ENCODE measurements at regions not wholly inside any gene's neighbourhood (a gene's known extent, or its start where the extent isn't known, plus 50 kb on each side); places are given as distances from the start of the nearest gene placed in this dataset.

DNA sequence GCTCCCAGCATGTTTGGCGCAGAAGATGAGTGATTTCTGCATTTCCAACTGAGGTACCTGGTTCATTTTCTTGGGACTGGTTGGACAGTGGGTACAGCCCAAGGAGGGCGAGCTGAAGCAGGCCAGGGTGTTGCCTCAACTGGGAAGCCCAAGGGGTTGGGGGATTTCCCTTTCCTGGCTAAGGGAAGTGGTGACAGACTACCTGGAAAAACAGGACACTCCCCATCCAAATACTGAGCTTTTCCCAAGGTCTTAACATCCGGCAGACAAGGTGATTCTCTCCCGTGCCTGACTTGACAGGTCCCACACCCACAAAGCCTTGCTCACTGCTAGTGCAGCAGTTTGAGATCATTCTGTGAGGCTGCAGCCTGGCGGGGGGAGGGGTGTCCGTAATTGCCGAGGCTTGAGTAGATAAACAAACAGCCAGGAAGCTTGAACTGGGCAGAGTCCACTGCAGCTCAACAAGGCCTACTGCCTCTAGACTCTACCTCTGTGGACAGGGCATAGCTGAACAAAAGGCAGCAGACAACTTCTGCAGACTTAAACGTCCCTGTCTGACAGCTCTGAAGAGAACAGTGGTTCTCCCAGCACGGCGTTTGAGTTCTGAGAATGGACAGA is 307.7 kb upstream of the ARSJ start:
- H3K4me3 ChIP-seq: no peak overlapping the region
- intact Hi-C loops (cut with DNase I; ENCODE audit: low total_unique reads): no loop called here
- H3K4me1 ChIP-seq: no peaks in the 10 kb centered on the region
- TF ChIP-seq, protein P1, sequence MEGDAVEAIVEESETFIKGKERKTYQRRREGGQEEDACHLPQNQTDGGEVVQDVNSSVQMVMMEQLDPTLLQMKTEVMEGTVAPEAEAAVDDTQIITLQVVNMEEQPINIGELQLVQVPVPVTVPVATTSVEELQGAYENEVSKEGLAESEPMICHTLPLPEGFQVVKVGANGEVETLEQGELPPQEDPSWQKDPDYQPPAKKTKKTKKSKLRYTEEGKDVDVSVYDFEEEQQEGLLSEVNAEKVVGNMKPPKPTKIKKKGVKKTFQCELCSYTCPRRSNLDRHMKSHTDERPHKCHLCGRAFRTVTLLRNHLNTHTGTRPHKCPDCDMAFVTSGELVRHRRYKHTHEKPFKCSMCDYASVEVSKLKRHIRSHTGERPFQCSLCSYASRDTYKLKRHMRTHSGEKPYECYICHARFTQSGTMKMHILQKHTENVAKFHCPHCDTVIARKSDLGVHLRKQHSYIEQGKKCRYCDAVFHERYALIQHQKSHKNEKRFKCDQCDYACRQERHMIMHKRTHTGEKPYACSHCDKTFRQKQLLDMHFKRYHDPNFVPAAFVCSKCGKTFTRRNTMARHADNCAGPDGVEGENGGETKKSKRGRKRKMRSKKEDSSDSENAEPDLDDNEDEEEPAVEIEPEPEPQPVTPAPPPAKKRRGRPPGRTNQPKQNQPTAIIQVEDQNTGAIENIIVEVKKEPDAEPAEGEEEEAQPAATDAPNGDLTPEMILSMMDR (IDR thresholded peaks at IDR 0.05 in 4 of 5, conservative IDR thresholded peaks at IDR 0.05 in 1 of 5): no peak
- TF ChIP-seq POLR2A (IDR thresholded peaks at IDR 0.05): no peak
- no peaks in the 10 kb centered on the region for H3K9me3 ChIP-seq
- in situ Hi-C loops (cut with MboI; ENCODE audit: low sequenced_read_pairs in 4 of 4): no loop called here
- no peaks in the 10 kb centered on the region for H3K27me3 ChIP-seq
- ATAC-seq (no peak), DNase-seq (no peak)
- no peak overlapping the region for H3K27ac ChIP-seq
- no peaks in the 10 kb centered on the region for H3K36me3 ChIP-seq

DNA sequence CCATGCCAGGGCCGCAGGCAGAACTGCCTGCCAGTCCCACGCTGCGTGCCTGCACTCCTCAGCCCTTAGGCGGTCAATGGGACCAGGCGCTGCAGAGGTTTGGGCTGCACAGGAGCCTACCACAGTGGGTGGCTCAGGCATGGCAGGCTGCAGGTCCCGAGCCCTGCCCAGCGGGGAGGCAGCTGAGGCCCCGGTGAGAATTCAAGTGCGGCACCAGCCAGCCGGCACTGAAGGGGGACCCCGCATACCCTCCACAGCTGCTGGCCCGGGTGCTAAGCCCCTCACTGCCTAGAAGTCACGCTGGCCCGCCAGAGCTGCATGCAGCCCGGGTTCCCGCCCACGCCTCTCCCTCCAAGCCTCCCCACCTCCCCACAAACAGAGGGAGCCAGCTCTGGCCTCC is 302.5 kb upstream of the UGT8 start:
- Histone ChIP-seq H3K27me3 (no peaks in the 10 kb centered on the region), H3K27ac (no peak overlapping the region), H3K4me1 (no peaks in the 10 kb centered on the region), H3K36me3 (no peaks in the 10 kb centered on the region), H3K4me3 (no peak overlapping the region), H3K9me3 (no peaks in the 10 kb centered on the region)
- TF ChIP-seq, protein P1 (IDR thresholded peaks at IDR 0.05 in 4 of 5, conservative IDR thresholded peaks at IDR 0.05 in 1 of 5): no peak
- no peak for TF ChIP-seq POLR2A (IDR thresholded peaks at IDR 0.05)
- in situ Hi-C loops (cut with MboI; ENCODE audit: low sequenced_read_pairs in 4 of 4): no loop called here
- intact Hi-C loops (cut with DNase I; ENCODE audit: low total_unique reads): no loop called here
- DNase-seq (no peak), ATAC-seq (no peak)

DNA sequence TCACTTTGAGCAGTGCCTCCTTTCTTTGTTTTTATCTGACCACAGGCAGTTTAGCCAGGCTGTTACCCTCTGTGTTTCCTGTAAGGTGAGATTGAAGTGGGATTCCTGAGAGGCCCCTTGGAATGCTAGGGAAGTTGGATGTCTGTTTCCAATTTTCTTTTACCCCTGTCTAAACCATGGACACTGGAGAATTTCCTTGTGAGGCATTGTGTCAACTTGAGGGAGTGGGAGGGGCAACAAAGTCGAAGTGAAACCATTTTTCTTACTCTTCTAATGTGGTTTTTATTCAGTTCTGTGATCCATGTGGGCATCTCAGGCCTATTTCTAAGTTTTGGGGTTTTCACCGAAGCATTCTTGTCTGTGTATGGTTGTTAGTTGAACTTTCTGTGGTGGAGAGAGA is 296.1 kb upstream of the UGT8 start:
- in situ Hi-C loops (cut with MboI; ENCODE audit: low sequenced_read_pairs in 4 of 4): no loop called here
- no peak for TF ChIP-seq POLR2A (IDR thresholded peaks at IDR 0.05)
- TF ChIP-seq, protein P1 (IDR thresholded peaks at IDR 0.05 in 4 of 5, conservative IDR thresholded peaks at IDR 0.05 in 1 of 5): no peak
- no peak for ATAC-seq

DNA sequence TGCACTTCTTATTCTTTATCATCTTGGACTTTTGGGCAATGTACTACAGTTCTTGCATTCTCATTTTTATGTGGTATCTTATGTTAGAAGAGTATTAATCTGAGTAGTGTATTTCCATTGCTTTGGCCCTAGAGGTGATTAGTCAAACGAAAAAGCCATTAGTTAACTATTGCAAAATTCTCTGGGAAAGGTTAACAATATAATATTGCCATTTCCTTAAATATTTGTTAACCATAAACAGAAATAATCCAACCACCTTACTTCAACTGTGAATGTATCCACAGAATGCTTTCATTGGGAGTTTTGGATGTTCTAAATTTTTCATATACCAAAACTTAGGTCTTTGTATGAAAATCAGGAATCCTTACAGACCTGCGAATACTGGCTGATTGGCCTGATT is 294.6 kb upstream of the UGT8 start:
- DNase-seq: no peak
- intact Hi-C loops (cut with DNase I; ENCODE audit: low total_unique reads): no loop called here
- H3K27ac ChIP-seq: no peak overlapping the region
- no peaks in the 10 kb centered on the region for H3K36me3 ChIP-seq
- H3K27me3 ChIP-seq: no peaks in the 10 kb centered on the region
- H3K4me1 ChIP-seq: no peaks in the 10 kb centered on the region
- ATAC-seq: no peak
- no peak overlapping the region for H3K4me3 ChIP-seq
- in situ Hi-C loops (cut with MboI; ENCODE audit: low sequenced_read_pairs in 4 of 4): no loop called here
- TF ChIP-seq POLR2A (IDR thresholded peaks at IDR 0.05): no peak
- H3K9me3 ChIP-seq: no peaks in the 10 kb centered on the region

More for the DNA sequence above, 296.1 kb upstream of the UGT8 start:
- H3K4me1 ChIP-seq: no peaks in the 10 kb centered on the region
- DNase-seq: no peak
- no peak overlapping the region for H3K27ac ChIP-seq
- intact Hi-C loops (cut with DNase I; ENCODE audit: low total_unique reads): no loop called here
- H3K4me3 ChIP-seq: no peak overlapping the region
- no peaks in the 10 kb centered on the region for H3K9me3 ChIP-seq
- H3K27me3 ChIP-seq: no peaks in the 10 kb centered on the region
- H3K36me3 ChIP-seq: no peaks in the 10 kb centered on the region

DNA sequence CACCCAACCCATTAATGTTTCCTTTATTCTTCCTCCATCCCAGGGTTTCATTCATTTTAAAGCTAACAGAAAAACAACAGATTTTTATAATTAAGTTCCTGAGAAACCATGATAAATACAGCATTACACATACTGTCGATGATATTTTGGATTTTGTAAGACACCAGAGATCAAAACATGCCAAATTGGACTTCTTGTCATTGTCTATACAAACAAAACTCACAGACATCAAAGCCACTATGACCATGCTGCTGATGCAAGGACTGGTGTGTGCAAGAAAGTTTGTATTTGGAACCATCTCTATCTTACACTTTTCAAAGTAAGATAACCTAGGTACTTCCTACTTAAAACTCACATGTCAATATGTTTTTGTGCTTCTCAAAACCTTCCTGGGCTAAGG is 294.0 kb upstream of the UGT8 start:
- H3K4me1 ChIP-seq: no peaks in the 10 kb centered on the region
- intact Hi-C loops (cut with DNase I; ENCODE audit: low total_unique reads) (no loop called here), in situ Hi-C loops (cut with MboI; ENCODE audit: low sequenced_read_pairs in 4 of 4) (no loop called here)
- H3K27me3 ChIP-seq: no peaks in the 10 kb centered on the region
- H3K36me3 ChIP-seq: no peaks in the 10 kb centered on the region
- no peaks in the 10 kb centered on the region for H3K9me3 ChIP-seq
- no peak for ATAC-seq
- H3K4me3 ChIP-seq: no peak overlapping the region
- TF ChIP-seq POLR2A (IDR thresholded peaks at IDR 0.05): no peak
- TF ChIP-seq, protein P1 (IDR thresholded peaks at IDR 0.05 in 4 of 5, conservative IDR thresholded peaks at IDR 0.05 in 1 of 5): no peak
- no peak overlapping the region for H3K27ac ChIP-seq
- DNase-seq: no peak

All from gastrocnemius medialis (tissue), 4 donors.